Left lung (tissue), 4 donors: ENCODE measurements at regions not wholly inside any gene's neighbourhood (a gene's known extent, or its start where the extent isn't known, plus 50 kb on each side); places are given as distances from the start of the nearest gene placed in this dataset.

Source experiments
- ATAC-seq: fragments of 200-7000 bp; cut with Tn5 transposase; one replicate; pipeline ENCODE4 v1.9.1; 2020; ENCODE audit warnings: moderate library complexity
- DNase-seq, 4 donors: peaks; one replicate each; pipeline ENCODE4 v3.0.0-alpha.2; 2013 to 2020
- H3K27ac ChIP-seq, 2 donors: fragments of 200-600 bp; sonication (generic) in 1 of 2; one replicate each; pipeline versions ENCODE4 v1.5.0 to v1.8.0; 2020 to 2021
- H3K27me3 ChIP-seq, 2 donors: fragments of 200-600 bp; sonication (generic) in 1 of 2; one replicate each; pipeline versions ENCODE4 v1.5.0 to v1.8.0; 2020 to 2021
- H3K36me3 ChIP-seq, 2 donors: fragments of 200-600 bp; sonication (generic) in 1 of 2; one replicate each; pipeline versions ENCODE4 v1.5.0 to v1.8.0; 2020 to 2021
- H3K4me1 ChIP-seq, 2 donors: fragments of 200-600 bp; one replicate each; pipeline ENCODE4 v1.8.0; 2021
- H3K4me3 ChIP-seq, 2 donors: fragments of 200-600 bp; sonication (generic) in 1 of 2; one replicate each; pipeline versions ENCODE4 v1.5.0 to v1.8.0; 2020 to 2021; ENCODE audit warnings: mild to moderate bottlenecking in 1 of 2
- H3K9me3 ChIP-seq, 2 donors: fragments of 200-600 bp; sonication (generic) in 1 of 2; one replicate each; pipeline versions ENCODE4 v1.5.0 to v1.8.0; 2020 to 2021
- intact Hi-C, 2 donors: fragments of 100-400 bp; cut with DNase I; formaldehyde crosslinking; loops; one replicate each; pipeline versions ENCODE4 v1.11.2 to v1.14.2; 2022
- TF ChIP-seq, protein P1 (sequence below), 2 donors: fragments of 200-600 bp; sonication (generic) in 1 of 2; IDR thresholded peaks; one replicate each; pipeline versions ENCODE4 v1.5.0 to v1.8.0; 2021; ENCODE audit warnings: antibody characterized with exemption in 2 of 2
- donor health status: DM: no; HTN: yes; CAD: no.
- donor health status: DM: no; HTN: no; CAD: no.

DNA sequence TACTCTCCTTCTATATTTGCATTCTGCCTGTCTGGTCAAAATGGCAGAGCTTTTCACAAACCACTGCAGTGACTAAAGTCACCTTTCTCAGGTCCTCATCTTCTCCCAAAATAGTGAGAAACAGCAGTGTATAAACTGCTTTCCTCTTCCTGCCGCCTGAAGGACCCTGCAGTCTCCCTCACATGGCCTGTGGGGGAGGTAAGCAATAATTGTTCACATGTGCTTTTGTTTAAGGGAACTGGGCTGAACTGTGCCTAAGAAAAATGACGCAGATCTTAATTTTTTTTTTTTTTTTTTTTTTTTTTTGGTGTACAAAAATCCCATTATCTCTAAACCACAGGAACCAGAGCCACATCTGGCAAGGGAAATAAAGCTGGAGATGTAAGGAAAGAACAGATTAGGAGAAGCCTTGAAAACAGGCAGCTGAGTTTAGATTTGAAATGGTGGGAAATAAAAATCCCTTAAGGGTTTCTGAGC, 131.7 kb upstream of the VLDLR start:
- DNase-seq (no peak), ATAC-seq (peak; percentile 44)
- TF ChIP-seq, protein P1, sequence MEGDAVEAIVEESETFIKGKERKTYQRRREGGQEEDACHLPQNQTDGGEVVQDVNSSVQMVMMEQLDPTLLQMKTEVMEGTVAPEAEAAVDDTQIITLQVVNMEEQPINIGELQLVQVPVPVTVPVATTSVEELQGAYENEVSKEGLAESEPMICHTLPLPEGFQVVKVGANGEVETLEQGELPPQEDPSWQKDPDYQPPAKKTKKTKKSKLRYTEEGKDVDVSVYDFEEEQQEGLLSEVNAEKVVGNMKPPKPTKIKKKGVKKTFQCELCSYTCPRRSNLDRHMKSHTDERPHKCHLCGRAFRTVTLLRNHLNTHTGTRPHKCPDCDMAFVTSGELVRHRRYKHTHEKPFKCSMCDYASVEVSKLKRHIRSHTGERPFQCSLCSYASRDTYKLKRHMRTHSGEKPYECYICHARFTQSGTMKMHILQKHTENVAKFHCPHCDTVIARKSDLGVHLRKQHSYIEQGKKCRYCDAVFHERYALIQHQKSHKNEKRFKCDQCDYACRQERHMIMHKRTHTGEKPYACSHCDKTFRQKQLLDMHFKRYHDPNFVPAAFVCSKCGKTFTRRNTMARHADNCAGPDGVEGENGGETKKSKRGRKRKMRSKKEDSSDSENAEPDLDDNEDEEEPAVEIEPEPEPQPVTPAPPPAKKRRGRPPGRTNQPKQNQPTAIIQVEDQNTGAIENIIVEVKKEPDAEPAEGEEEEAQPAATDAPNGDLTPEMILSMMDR (IDR thresholded peaks at IDR 0.05) = no peak
- Histone ChIP-seq H3K9me3 (no peaks in the 10 kb centered on the region), H3K36me3 (no peaks in the 10 kb centered on the region), H3K4me3 (no peak overlapping the region), H3K27me3 (no peaks in the 10 kb centered on the region), H3K4me1 (peaks cover 0 to under 1% of the 10 kb centered on the region in 2 donors), H3K27ac (no peak overlapping the region)
- intact Hi-C loops = no loop called here

DNA sequence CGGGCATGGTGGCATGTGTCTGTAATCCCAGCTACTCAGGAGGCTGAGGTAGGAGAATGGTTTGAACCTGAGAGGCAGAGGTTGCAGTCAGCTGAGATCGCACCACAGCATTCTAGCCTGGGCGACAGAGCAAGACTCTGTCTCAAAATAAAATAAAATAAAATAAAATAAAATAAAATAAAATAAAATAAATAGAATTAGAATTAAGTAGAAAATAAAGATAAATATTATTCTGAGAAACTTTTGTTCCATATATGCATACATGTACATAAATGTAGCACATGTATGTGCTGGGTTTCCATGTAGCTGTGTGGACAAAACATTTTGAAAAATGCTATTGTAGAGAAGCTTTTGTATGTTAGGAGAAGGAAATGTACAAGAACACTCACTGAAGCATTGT, 129.4 kb upstream of the VLDLR start:
- Histone ChIP-seq H3K36me3 (no peaks in the 10 kb centered on the region), H3K27ac (no peak overlapping the region), H3K27me3 (no peaks in the 10 kb centered on the region), H3K9me3 (no peaks in the 10 kb centered on the region), H3K4me3 (no peak overlapping the region), H3K4me1 (peaks cover 0 to 3% of the 10 kb centered on the region in 2 donors)
- intact Hi-C loops = no loop called here
- DNase-seq = no peak
- no peak for ATAC-seq
- TF ChIP-seq, protein P1 (IDR thresholded peaks at IDR 0.05) = no peak

DNA sequence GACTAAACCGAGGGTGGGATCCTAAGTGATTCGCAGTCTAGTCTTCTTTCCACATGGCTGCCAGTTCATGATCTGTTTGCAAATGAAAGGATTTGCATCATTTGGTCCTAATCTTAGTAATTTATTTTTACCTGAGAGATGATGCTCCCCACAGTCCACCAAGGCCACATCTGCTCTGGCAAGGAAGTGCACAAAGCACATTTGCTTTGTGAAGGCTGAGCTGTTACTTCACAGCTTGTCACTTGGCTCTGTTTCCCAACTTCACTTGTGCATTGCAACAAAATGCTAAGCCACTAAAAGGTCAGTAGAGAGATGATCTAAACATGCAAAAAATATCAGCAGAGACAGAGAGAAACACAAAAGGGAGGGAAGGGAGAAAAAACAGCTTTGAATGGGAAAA, 128.5 kb upstream of the VLDLR start:
- Histone ChIP-seq H3K9me3 (no peaks in the 10 kb centered on the region), H3K4me1 (peaks cover 0 to 3% of the 10 kb centered on the region in 2 donors), H3K4me3 (no peak overlapping the region), H3K36me3 (no peaks in the 10 kb centered on the region), H3K27ac (no peak overlapping the region), H3K27me3 (no peaks in the 10 kb centered on the region)
- peak in 2 of 4 donors; percentile 61 to 76 for DNase-seq
- no peak for ATAC-seq
- TF ChIP-seq, protein P1 (IDR thresholded peaks at IDR 0.05) = no peak
- intact Hi-C loops = no loop called here

DNA sequence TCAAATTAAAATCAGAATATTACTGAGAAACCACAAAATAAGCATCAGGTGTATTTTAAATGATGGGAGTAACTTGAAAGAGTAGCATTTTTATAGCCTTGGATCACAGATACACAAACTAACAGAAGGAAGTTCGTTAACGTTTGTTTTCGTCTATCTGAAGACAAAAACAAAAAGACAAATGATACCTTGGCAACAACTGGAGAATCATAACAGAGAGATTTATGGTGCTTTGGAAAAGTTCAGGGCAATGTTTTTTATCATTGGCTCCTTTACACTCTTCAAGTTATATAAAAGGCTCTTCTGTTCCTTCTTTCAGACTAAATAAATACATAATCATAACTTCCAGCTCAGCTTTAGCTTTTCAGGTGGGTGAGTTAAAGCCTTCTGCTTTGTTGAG, 128.1 kb upstream of the VLDLR start:
- Histone ChIP-seq H3K36me3 (no peaks in the 10 kb centered on the region), H3K4me1 (peaks cover 0 to 3% of the 10 kb centered on the region in 2 donors), H3K27me3 (no peaks in the 10 kb centered on the region), H3K9me3 (no peaks in the 10 kb centered on the region), H3K4me3 (no peak overlapping the region), H3K27ac (no peak overlapping the region)
- intact Hi-C loops = no loop called here
- TF ChIP-seq, protein P1 (IDR thresholded peaks at IDR 0.05) = no peak
- DNase-seq (no peak), ATAC-seq (no peak)

DNA sequence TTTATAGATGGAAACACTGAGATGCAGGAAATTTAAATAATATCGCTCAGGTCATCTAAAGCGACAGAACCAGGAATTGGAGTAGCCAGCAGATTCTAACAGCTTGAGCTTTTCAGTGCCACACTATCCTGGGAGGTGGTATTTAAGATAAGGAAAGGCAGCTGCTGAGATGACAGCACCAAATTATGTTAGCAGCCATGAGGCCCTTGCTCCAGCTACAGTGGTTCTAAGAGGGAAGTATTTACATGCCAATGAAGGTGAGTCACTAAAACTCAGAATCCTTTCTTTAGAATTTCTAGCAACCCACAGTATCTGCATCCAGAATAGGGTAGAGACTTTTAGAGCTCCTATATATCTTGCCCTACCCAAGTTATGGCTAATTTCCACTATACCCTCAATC, 127.0 kb upstream of the VLDLR start:
- peak; percentile 80 for ATAC-seq
- intact Hi-C loops = no loop called here
- H3K27ac ChIP-seq = no peak overlapping the region

More for the DNA sequence above, 127.0 kb upstream of the VLDLR start:
- Histone ChIP-seq H3K9me3 (no peaks in the 10 kb centered on the region), H3K27me3 (no peaks in the 10 kb centered on the region), H3K4me3 (no peak overlapping the region), H3K4me1 (peaks cover 0 to 3% of the 10 kb centered on the region in 2 donors), H3K36me3 (no peaks in the 10 kb centered on the region)
- TF ChIP-seq, protein P1 (IDR thresholded peaks at IDR 0.05) = no peak
- DNase-seq = peak in 2 of 4 donors; percentile 51
